ENCODE measurements at regions not wholly inside any gene's neighbourhood (a gene's known extent, or its start where the extent isn't known, plus 50 kb on each side); places are given as distances from the start of the nearest gene placed in this dataset.
"Not testable (repeated sequence)": the region's sequence is repeated elsewhere in the genome, so short reads cannot be mapped to it uniquely, and the experiment has no call there.

GRCh38 chr2:75324861-75325284, 125.6 kb upstream of the TACR1 start:
- no peak for DNase-seq (ENCODE audit: low read depth)

GRCh38 chr2:75324141-75324540, 124.8 kb upstream of the TACR1 start:
- peak; percentile 29 for DNase-seq (ENCODE audit: low read depth)

GRCh38 chr2:75321599-75321922, 122.2 kb upstream of the TACR1 start:
- no peak for DNase-seq (ENCODE audit: low read depth)

GRCh38 chr2:75320898-75321598, 121.7 kb upstream of the TACR1 start:
- DNase-seq (ENCODE audit: low read depth) = no peak

GRCh38 chr2:75319951-75320350, 120.6 kb upstream of the TACR1 start:
- no peak for DNase-seq (ENCODE audit: low read depth)

GRCh38 chr2:75317802-75318201, 118.5 kb upstream of the TACR1 start:
- DNase-seq (ENCODE audit: low read depth) = no peak

GRCh38 chr2:75317316-75317715, 118.0 kb upstream of the TACR1 start:
- DNase-seq (ENCODE audit: low read depth) = no peak

- DNase-seq (ENCODE audit: low read depth) = no peak
Observed at GRCh38 chr2:75315436-75315835, 116.1 kb upstream of the TACR1 start.

GRCh38 chr2:75311993-75312392, 112.7 kb upstream of the TACR1 start:
- peak; percentile 20 for DNase-seq (ENCODE audit: low read depth)

- no peak for DNase-seq (ENCODE audit: low read depth)
Observed at GRCh38 chr2:75311521-75311920, 112.2 kb upstream of the TACR1 start.

GRCh38 chr2:75310876-75311275, 111.6 kb upstream of the TACR1 start:
- DNase-seq (ENCODE audit: low read depth) = peak; percentile 44

- peak; percentile 20 for DNase-seq (ENCODE audit: low read depth)
Observed at GRCh38 chr2:75309596-75310463, 110.5 kb upstream of the TACR1 start.

- DNase-seq (ENCODE audit: low read depth) = no peak
Observed at GRCh38 chr2:75303227-75303626, 103.9 kb upstream of the TACR1 start.

GRCh38 chr2:75294362-75294761, 95.0 kb upstream of the TACR1 start:
- no peak for DNase-seq (ENCODE audit: low read depth)

GRCh38 chr2:75292826-75293225, 93.5 kb upstream of the TACR1 start:
- peak; percentile 56 for DNase-seq (ENCODE audit: low read depth)

- DNase-seq (ENCODE audit: low read depth) = no peak
Observed at GRCh38 chr2:75290600-75291150, 91.4 kb upstream of the TACR1 start.

GRCh38 chr2:75289771-75290170, 90.5 kb upstream of the TACR1 start:
- peak; percentile 29 for DNase-seq (ENCODE audit: low read depth)

GRCh38 chr2:75289178-75289577, 89.9 kb upstream of the TACR1 start:
- DNase-seq (ENCODE audit: low read depth) = not testable (repeated sequence)

GRCh38 chr2:75288760-75289159, 89.4 kb upstream of the TACR1 start:
- DNase-seq (ENCODE audit: low read depth) = no peak

- no peak for DNase-seq (ENCODE audit: low read depth)
Observed at GRCh38 chr2:75287624-75288316, 88.5 kb upstream of the TACR1 start.

GRCh38 chr2:75284345-75284744, 85.0 kb upstream of the TACR1 start:
- DNase-seq (ENCODE audit: low read depth) = no peak

- no peak for DNase-seq (ENCODE audit: low read depth)
Observed at GRCh38 chr2:75278821-75279379, 79.6 kb upstream of the TACR1 start.

Data from Daoy (cell line).